GM13976 (cell line): ENCODE measurements at regions not wholly inside any gene's neighbourhood (a gene's known extent, or its start where the extent isn't known, plus 50 kb on each side); places are given as distances from the start of the nearest gene placed in this dataset.

Experiments
- DNase-seq: peaks from one replicate; pipeline ENCODE4 v3.0.0; 2012; ENCODE audit warnings: low spot score
- in situ Hi-C: fragments of 300-500 bp; cut with MboI; formaldehyde crosslinking; loops from one replicate; pipeline ENCODE4 v1.12.0; 2022; ENCODE audit warnings: low sequenced_read_pairs, mixed read lengths, inconsistent platforms; ENCODE audit not compliant: unreplicated experiment
- TF ChIP-seq, protein P1 (sequence below): IDR thresholded peaks from 2 replicates; pipeline ENCODE4 v1.5.1; 2012; ENCODE audit warnings: borderline replicate concordance, mild to moderate bottlenecking; ENCODE audit not compliant: insufficient read depth; ENCODE audit errors: extremely low read depth, missing control alignments, control extremely low read depth

DNA sequence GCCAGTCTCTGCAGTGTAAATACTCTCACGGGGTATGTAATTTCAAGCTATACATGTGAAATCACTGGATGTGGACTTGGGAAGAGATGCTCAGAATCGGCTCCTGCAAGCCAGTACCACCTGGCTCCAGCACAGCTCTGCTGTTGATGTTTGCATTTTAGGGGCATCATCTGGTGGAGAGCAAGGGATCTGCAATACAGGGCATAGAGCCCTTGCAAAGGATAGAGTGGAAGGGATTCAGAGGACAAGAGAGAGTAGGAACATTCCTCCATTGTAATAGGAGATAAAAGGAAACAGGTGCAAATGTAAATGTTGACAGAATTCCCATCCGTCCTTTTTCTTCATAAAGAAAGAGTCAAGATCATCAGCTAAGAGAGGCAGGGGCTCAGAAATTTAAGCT lies 184.1 kb downstream of the PMP22 start:
- in situ Hi-C loops, result no loop called here
- no peak for DNase-seq
- TF ChIP-seq, protein P1, sequence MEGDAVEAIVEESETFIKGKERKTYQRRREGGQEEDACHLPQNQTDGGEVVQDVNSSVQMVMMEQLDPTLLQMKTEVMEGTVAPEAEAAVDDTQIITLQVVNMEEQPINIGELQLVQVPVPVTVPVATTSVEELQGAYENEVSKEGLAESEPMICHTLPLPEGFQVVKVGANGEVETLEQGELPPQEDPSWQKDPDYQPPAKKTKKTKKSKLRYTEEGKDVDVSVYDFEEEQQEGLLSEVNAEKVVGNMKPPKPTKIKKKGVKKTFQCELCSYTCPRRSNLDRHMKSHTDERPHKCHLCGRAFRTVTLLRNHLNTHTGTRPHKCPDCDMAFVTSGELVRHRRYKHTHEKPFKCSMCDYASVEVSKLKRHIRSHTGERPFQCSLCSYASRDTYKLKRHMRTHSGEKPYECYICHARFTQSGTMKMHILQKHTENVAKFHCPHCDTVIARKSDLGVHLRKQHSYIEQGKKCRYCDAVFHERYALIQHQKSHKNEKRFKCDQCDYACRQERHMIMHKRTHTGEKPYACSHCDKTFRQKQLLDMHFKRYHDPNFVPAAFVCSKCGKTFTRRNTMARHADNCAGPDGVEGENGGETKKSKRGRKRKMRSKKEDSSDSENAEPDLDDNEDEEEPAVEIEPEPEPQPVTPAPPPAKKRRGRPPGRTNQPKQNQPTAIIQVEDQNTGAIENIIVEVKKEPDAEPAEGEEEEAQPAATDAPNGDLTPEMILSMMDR, result no peak

DNA sequence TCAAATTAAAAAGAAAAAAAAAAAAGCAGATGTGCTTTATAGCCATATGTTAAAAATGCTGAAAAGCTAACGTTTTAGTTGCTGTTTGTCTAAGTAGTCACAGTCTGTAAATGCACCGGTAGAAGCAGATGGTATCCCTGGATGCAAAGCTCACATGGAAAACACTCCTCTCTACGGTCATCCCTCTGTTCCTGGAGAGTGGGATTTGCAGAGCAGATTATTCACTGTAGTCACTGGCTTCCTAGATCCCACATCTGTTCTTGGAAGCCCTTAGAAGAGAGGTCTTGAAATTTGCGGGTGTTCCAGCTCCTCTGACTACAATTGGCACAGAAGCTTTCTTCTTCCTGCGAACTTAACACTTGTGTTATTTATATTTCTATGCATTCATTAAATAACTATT lies 186.6 kb downstream of the PMP22 start:
- in situ Hi-C loops, result no loop called here
- TF ChIP-seq, protein P1, result no peak
- DNase-seq, result no peak

DNA sequence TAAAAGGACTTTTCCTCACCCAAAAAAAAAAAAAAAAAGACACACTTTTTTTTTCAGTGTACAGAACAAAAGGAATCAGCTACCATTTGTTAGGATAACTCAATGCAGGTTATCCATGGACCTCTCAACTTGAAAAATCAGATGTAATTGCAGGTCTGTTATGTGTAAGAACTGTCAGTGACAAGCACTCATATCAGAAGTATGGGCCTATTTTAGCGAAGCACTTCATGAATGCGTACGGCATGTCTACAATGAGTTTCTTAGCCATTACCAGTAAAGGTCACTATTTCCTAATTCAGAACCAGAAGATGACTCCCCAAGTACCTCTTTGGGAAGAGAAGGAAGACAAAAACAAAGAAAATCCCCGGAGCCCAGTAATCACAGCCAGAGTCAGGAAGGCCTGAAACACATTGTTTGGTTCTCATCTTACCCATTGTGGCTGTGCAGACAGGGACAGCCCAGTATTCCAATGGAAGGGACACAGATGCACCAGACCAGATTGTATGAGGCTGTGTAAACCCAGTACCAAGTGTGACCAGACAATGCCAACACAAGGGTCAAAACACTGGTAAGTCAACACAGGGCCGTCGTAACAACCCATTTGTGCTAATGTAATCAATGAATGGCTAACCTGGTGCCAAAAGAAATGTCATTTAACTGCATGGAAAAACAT lies 188.0 kb downstream of the PMP22 start:
- TF ChIP-seq, protein P1, result no peak
- in situ Hi-C loops, result no loop called here
- no peak for DNase-seq

DNA sequence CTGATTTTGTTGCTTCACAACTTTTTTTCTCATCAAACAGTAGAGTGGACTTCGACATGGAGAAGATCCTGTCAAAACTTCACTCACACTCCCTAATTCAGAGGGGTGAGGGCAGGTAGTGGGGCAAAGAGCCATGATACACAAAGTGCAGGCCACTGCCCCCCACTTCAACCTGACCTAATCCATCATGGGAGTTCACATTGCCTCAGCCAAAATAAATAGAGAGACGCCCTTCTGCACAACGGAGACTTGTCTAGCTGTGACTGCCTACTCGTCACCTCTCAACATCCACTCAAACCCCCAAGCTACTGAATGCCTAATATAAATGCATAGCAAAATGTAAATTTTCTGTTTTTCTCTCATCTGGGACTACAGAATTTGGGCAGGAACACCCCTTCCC lies 213.2 kb downstream of the PMP22 start:
- in situ Hi-C loops, result no loop called here
- TF ChIP-seq, protein P1, result no peak
- DNase-seq, result no peak

DNA sequence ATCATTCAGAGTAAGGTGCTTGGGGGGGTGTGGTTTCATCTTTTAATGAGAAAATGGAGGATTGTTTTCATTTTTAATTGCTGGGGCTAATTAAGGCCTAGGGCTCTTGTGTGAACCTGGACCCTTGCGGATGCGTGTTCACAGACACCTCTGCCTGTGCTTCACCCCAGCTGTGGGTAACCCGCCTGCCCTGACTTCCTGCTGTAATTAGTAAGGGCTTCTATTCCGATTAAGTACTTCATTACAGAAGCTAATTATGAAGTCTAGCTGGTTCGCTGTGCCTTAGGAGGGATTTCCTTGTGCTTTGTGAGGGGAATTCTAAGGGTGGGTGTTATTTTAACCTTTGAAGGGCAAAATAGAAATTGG lies 215.3 kb downstream of the PMP22 start:
- TF ChIP-seq, protein P1, result no peak
- DNase-seq, result no peak
- in situ Hi-C loops, result no loop called here

DNA sequence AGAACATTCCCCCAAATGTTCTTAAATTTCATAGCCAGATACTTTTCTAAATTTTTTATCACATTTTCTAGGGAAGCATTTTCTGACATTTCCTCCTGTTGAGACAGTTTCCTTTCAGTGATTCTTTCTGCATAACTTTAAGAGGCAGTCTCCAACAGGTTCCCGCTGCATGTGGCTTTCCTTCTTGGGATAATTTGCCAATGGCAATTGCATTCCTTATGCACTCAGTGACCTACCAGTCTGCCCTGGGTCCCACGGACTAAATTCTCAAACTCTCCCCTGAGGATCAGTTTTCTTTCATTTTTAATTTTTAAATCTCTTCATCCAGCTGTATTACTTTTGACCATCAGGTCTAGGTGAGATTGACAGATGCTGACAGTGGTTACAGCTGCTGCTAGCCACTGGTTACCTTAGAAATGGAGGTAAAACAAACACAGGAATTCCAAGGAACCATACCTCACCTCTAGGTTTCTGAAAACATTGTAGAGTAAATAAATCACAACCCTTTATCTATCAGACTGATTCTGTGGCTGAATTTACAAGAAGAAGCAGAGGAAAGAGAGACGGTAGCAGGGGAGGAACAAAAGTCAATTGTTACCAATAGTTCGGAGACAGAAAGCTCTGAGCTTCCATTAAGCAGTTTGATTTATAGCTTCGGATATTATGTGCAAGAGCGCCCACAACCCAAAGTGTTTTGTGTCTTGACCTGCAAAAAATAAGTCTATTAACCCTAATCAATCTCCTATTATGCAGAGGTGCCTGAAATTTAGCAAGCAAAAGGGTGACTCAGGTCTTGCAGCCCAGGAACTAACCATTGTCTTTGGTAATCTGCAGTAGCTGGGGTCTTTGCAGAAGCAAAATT lies 216.0 kb downstream of the PMP22 start:
- in situ Hi-C loops, result no loop called here
- DNase-seq, result no peak
- TF ChIP-seq, protein P1, result no peak
